Mesendoderm (in vitro differentiated cells): ENCODE measurements at regions not wholly inside any gene's neighbourhood (a gene's known extent, or its start where the extent isn't known, plus 50 kb on each side); places are given as distances from the start of the nearest gene placed in this dataset.

Experiments
- DNase-seq: peaks from one replicate; pipeline ENCODE4 v3.0.0; 2013
- H2AK5ac ChIP-seq: 2 replicates; pipeline ENCODE4 v1.6.1; 2013; ENCODE audit warnings: low read length, inconsistent platforms
- H2BK120ac ChIP-seq: 2 replicates; pipeline ENCODE4 v1.6.1; 2013; ENCODE audit warnings: low read depth, mild to moderate bottlenecking, low read length, moderate library complexity, mixed read lengths
- H2BK15ac ChIP-seq: replicated peaks from 2 replicates; pipeline ENCODE4 v1.6.1; 2013; ENCODE audit warnings: low read depth, mild to moderate bottlenecking, moderate library complexity
- H2BK5ac ChIP-seq: 2 replicates; pipeline ENCODE4 v1.6.1; 2013; ENCODE audit warnings: low read length, inconsistent platforms
- H3K18ac ChIP-seq: 2 replicates; pipeline ENCODE4 v1.6.1; 2013; ENCODE audit warnings: mild to moderate bottlenecking, low read length, mixed read lengths
- H3K23ac ChIP-seq: one replicate; pipeline ENCODE4 v1.6.1; 2013; ENCODE audit warnings: low read length
- H3K27ac ChIP-seq: 2 replicates; pipeline ENCODE4 v1.5.1; 2013; ENCODE audit warnings: low read depth, mild to moderate bottlenecking, inconsistent platforms, low read length, moderate library complexity
- H3K27me3 ChIP-seq: 2 replicates; pipeline ENCODE4 v1.6.1; 2013; ENCODE audit warnings: low read length, control low read depth, mild to moderate bottlenecking, inconsistent platforms; ENCODE audit not compliant: insufficient read depth, poor library complexity
- H3K36me3 ChIP-seq: 2 replicates; pipeline ENCODE4 v1.6.1; 2013; ENCODE audit warnings: low read length, inconsistent platforms; ENCODE audit not compliant: control insufficient read depth, insufficient read depth
- H3K4ac ChIP-seq: one replicate; pipeline ENCODE4 v1.6.1; 2013; ENCODE audit warnings: low read depth, mild to moderate bottlenecking, low read length, moderate library complexity
- H3K4me1 ChIP-seq: 2 replicates; pipeline ENCODE4 v1.6.1; 2013; ENCODE audit warnings: low read depth, low read length, inconsistent platforms; ENCODE audit not compliant: control insufficient read depth
- H3K4me2 ChIP-seq: 2 replicates; pipeline ENCODE4 v1.6.1; 2013; ENCODE audit warnings: low read length
- H3K4me3 ChIP-seq: 2 replicates; pipeline ENCODE4 v1.5.1; 2013; ENCODE audit warnings: mild to moderate bottlenecking, low read length
- H3K56ac ChIP-seq: one replicate; pipeline ENCODE4 v1.6.1; 2013; ENCODE audit warnings: low read length
- H3K79me1 ChIP-seq: 2 replicates; pipeline ENCODE4 v1.6.1; 2013; ENCODE audit warnings: low read length, inconsistent platforms
- H3K79me2 ChIP-seq: 2 replicates; pipeline ENCODE4 v1.6.1; 2013; ENCODE audit warnings: mild to moderate bottlenecking, low read length; ENCODE audit not compliant: control insufficient read depth, insufficient read depth
- H3K9ac ChIP-seq: 2 replicates; pipeline ENCODE4 v1.6.1; 2013; ENCODE audit warnings: low read length, inconsistent platforms
- H4K5ac ChIP-seq: one replicate; pipeline ENCODE4 v1.6.1; 2013; ENCODE audit warnings: low read length
- H4K8ac ChIP-seq: one replicate; pipeline ENCODE4 v1.6.1; 2013; ENCODE audit warnings: low read depth, mild to moderate bottlenecking, control low read depth, low read length, moderate library complexity
- WGBS: extraction: QIAGEN DNeasy Blood & Tissue Kit; methylation state at CpG from one replicate; pipeline ENCODE4 v1.1.7; 2013; ENCODE audit warnings: low lambda C conversion rate, missing lambda C conversion rate; ENCODE audit not compliant: insufficient coverage; ENCODE audit errors: extremely low coverage; 5-methylcytosine and 5-hydroxymethylcytosine counted together

DNA sequence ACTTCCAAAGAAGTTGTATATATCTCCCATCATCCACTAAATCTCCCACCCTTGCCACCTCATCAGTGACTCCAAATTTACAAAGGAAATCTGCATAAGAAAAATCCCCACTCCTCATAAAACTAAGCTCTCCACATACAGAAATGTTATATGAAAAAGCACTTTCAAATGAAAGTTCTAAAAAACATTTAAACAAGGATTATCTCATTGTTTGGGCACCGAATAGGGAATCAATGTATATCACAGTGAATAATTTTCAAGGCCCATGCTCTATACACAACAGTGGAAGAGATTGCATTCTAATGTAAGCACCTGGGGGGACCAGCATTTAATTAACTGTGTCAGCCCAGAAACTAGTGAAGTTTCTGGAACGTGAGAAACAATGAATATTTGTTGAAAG, 70.1 kb downstream of the OSR1 start:
- H2BK5ac ChIP-seq = no peak overlapping the region
- no CpG with 5 or more reads among the region's 2 CpGs for WGBS
- no peaks in the 10 kb centered on the region for H3K79me2 ChIP-seq
- no peak overlapping the region for H3K23ac ChIP-seq
- no peak overlapping the region for H2BK15ac ChIP-seq
- H4K8ac ChIP-seq = no peak overlapping the region
- H3K9ac ChIP-seq = no peak overlapping the region
- no peak overlapping the region for H2AK5ac ChIP-seq
- no peak overlapping the region for H2BK120ac ChIP-seq
- H3K79me1 ChIP-seq = no peaks in the 10 kb centered on the region
- no peak overlapping the region for H4K5ac ChIP-seq
- no peak overlapping the region for H3K56ac ChIP-seq
- no peak overlapping the region for H3K4me2 ChIP-seq
- no peak overlapping the region for H3K27ac ChIP-seq
- H3K4me1 ChIP-seq = no peaks in the 10 kb centered on the region
- H3K4ac ChIP-seq = no peak overlapping the region
- H3K36me3 ChIP-seq = no peaks in the 10 kb centered on the region
- DNase-seq = no peak
- H3K4me3 ChIP-seq = no peak overlapping the region
- no peak overlapping the region for H3K18ac ChIP-seq
- H3K27me3 ChIP-seq = no peaks in the 10 kb centered on the region

DNA sequence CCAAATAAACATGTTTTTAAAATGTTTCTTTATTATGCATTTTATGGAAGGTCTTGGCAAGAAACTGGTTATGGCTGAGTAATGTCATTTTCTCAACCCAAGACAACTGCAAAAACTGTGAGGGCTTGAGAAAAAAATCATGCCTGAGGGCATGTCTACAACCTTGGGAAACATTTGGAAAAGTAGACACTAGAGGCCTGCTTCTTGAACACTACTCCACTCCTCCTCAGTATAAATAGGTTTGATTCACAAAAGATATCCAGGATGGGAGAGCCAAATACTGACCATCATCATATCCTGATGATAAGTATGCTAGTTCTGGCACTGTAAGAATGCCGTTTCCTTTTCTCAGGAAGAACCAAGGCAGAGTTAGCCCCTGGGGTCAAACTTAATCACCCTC, 71.1 kb downstream of the OSR1 start:
- no peak overlapping the region for H3K4me3 ChIP-seq
- no peak overlapping the region for H2BK15ac ChIP-seq
- H3K23ac ChIP-seq = no peak overlapping the region
- no peak overlapping the region for H2AK5ac ChIP-seq
- H3K27me3 ChIP-seq = no peaks in the 10 kb centered on the region
- no peak overlapping the region for H3K4me2 ChIP-seq
- H2BK5ac ChIP-seq = no peak overlapping the region
- H3K79me2 ChIP-seq = no peaks in the 10 kb centered on the region
- WGBS = no CpG with 5 or more reads among the region's 1 CpG
- H3K9ac ChIP-seq = no peak overlapping the region
- H3K79me1 ChIP-seq = no peaks in the 10 kb centered on the region
- H2BK120ac ChIP-seq = no peak overlapping the region
- H3K18ac ChIP-seq = no peak overlapping the region
- no peak for DNase-seq
- no peak overlapping the region for H3K4ac ChIP-seq
- no peak overlapping the region for H3K27ac ChIP-seq
- no peaks in the 10 kb centered on the region for H3K4me1 ChIP-seq
- H3K36me3 ChIP-seq = no peaks in the 10 kb centered on the region
- no peak overlapping the region for H3K56ac ChIP-seq
- H4K8ac ChIP-seq = no peak overlapping the region
- no peak overlapping the region for H4K5ac ChIP-seq

DNA sequence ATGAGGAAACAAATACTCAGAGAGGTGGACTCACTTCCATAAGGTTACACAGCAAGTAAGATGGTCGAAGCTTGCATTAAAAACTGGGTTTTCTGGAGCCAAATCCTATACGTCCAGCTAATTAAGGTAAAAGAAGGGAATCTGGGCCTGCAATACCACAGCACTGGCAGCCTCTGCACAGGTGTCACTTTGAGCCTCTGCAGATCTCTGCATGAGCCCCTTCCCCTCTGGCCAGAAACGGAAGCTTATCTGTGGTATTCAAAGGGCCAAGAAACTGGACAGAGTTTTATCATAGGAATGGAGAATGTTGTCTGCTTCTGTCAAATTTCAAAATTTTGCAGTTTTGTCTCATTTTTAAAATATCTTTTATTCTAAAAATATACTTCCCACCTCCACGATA, 76.1 kb downstream of the OSR1 start:
- Histone ChIP-seq H2BK15ac (no peak overlapping the region), H3K27ac (no peak overlapping the region), H3K56ac (no peak overlapping the region), H3K79me1 (no peaks in the 10 kb centered on the region), H3K9ac (no peak overlapping the region), H2BK120ac (no peak overlapping the region), H2AK5ac (no peak overlapping the region), H3K27me3 (no peaks in the 10 kb centered on the region), H4K5ac (no peak overlapping the region), H2BK5ac (no peak overlapping the region), H3K4ac (no peak overlapping the region), H3K23ac (no peak overlapping the region), H3K79me2 (no peaks in the 10 kb centered on the region), H3K18ac (no peak overlapping the region), H3K36me3 (no peaks in the 10 kb centered on the region), H3K4me3 (no peak overlapping the region), H3K4me2 (no peak overlapping the region), H3K4me1 (no peaks in the 10 kb centered on the region), H4K8ac (no peak overlapping the region)
- DNase-seq = no peak
- WGBS = no CpG with 5 or more reads among the region's 4 CpGs

DNA sequence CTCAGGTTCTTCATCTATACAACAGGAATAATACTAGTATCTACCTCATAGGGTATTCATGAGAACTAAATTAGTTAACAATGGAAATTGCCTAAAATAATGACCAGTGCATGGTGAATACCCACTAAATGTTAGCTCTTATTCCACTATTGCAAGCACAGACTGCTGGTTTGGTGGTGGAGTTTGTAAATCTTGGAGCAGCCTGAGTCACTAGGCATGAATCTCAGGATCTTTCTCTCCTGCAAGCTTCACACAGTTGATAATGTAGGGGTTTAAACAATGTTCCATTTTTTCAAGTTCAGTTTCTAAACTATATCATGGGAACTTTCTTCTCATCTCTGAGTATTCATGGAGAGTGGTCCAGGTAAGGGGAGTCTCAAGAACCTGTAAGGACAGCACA, 84.0 kb downstream of the OSR1 start:
- Histone ChIP-seq H3K4me2 (no peak overlapping the region), H3K18ac (no peak overlapping the region), H4K5ac (no peak overlapping the region), H3K36me3 (no peaks in the 10 kb centered on the region), H3K79me1 (no peaks in the 10 kb centered on the region), H3K9ac (no peak overlapping the region), H3K23ac (no peak overlapping the region), H3K4ac (no peak overlapping the region), H2BK15ac (no peak overlapping the region), H3K27me3 (no peaks in the 10 kb centered on the region), H4K8ac (no peak overlapping the region), H3K4me3 (no peak overlapping the region), H3K79me2 (no peaks in the 10 kb centered on the region), H2BK120ac (no peak overlapping the region), H3K4me1 (no peaks in the 10 kb centered on the region), H2AK5ac (no peak overlapping the region), H3K56ac (no peak overlapping the region), H2BK5ac (no peak overlapping the region), H3K27ac (no peak overlapping the region)
- no peak for DNase-seq

DNA sequence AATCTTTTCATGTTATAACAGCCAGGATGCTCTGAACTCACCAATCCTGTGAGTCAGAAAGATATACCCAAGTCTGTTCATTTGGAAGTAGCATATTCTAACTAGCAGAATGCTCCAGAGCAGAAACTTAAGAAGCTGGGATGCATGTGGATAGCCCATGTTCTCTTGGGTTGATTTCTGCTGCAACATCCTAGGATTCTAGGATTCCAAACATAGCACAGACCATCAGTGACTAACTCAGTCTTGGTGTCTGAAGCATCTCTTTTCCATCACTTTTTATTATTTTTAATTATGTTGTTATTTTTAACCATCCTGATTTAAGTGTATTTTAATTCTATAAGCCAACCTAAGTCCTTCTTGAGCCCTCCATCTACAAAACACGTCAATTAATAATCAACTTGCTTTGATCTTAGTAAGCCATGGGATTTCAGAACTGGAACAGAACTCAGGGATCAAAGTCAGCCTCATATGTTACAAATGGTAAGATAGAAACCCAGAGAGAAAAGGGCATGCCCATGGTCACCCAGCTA, 85.4 kb downstream of the OSR1 start:
- Histone ChIP-seq H3K27ac (no peak overlapping the region), H2BK15ac (no peak overlapping the region), H3K27me3 (no peaks in the 10 kb centered on the region), H2BK120ac (no peak overlapping the region), H3K9ac (no peak overlapping the region), H3K4me1 (no peaks in the 10 kb centered on the region), H4K5ac (no peak overlapping the region), H3K79me2 (no peaks in the 10 kb centered on the region), H3K36me3 (no peaks in the 10 kb centered on the region), H3K79me1 (no peaks in the 10 kb centered on the region), H2BK5ac (no peak overlapping the region), H3K4me2 (no peak overlapping the region), H4K8ac (no peak overlapping the region), H3K18ac (no peak overlapping the region), H3K4me3 (no peak overlapping the region), H2AK5ac (no peak overlapping the region), H3K23ac (no peak overlapping the region), H3K56ac (no peak overlapping the region), H3K4ac (no peak overlapping the region)
- DNase-seq = no peak
- no CpG with 5 or more reads among the region's 1 CpG for WGBS

DNA sequence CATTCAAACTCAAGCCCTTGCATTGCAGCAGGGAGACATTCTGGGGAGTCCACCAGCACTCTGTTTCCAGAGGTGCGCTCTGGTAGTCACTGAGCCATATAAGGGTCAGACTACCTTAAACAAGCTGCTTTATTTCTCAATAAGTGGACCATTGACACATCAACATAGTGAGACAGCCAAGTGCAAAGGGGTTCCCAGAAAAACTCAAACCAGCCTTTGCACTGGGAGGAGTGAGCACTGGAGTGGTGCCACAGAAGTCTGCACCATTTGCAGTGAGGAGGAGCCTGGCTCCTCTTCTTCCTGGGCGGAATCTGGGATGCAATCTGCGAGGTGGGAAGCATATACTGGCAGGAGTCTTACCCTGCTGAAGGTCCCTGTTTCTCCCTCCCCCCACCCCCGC, 86.4 kb downstream of the OSR1 start:
- Histone ChIP-seq H2BK5ac (no peak overlapping the region), H3K4me2 (no peak overlapping the region), H3K27ac (no peak overlapping the region), H3K56ac (no peak overlapping the region), H3K23ac (no peak overlapping the region), H2BK15ac (no peak overlapping the region), H3K27me3 (no peaks in the 10 kb centered on the region), H3K18ac (no peak overlapping the region), H3K79me1 (no peaks in the 10 kb centered on the region), H3K9ac (no peak overlapping the region), H4K5ac (no peak overlapping the region), H3K4me3 (no peak overlapping the region), H2BK120ac (no peak overlapping the region), H3K4me1 (no peaks in the 10 kb centered on the region), H4K8ac (no peak overlapping the region), H3K36me3 (no peaks in the 10 kb centered on the region), H2AK5ac (no peak overlapping the region), H3K79me2 (no peaks in the 10 kb centered on the region), H3K4ac (no peak overlapping the region)
- no peak for DNase-seq
- WGBS = no CpG with 5 or more reads among the region's 4 CpGs
